Natural killer cell treated with Interleukin-12 subunit alpha and Interleukin-12 subunit beta and Interleukin-15 and Interleukin-18, amount 100 ng/mL, for 72 hours (primary cell): ENCODE measurements at regions not wholly inside any gene's neighbourhood (a gene's known extent, or its start where the extent isn't known, plus 50 kb on each side); places are given as distances from the start of the nearest gene placed in this dataset.

Source experiments
- ATAC-seq, 2 donors: fragments of 150-1000 bp; cut with Tn5 transposase in 1 of 2; sonication (Bioruptor Pico), chemical (Tn5 transposase) in 1 of 2; 2 replicates each; pipeline ENCODE4 v1.10.0; 2021
- DNase-seq: peaks from one replicate; pipeline ENCODE4 v3.0.0; 2022; ENCODE audit warnings: low spot score
- H3K27ac Mint-ChIP-seq, 2 donors: 1 replicate in 1 of 2; 2 replicates in 1 of 2; pipeline ENCODE4 v1.8.0; 2022; ENCODE audit warnings: mixed read lengths in 2 of 2, mild to moderate bottlenecking in 1 of 2, moderate library complexity in 1 of 2
- H3K27me3 Mint-ChIP-seq, 2 donors: 1 replicate in 1 of 2; 2 replicates in 1 of 2; pipeline ENCODE4 v1.8.0; 2022; ENCODE audit warnings: mixed read lengths in 2 of 2
- H3K36me3 Mint-ChIP-seq: one replicate; pipeline ENCODE4 v1.8.0; 2022; ENCODE audit warnings: mixed read lengths
- H3K4me1 Mint-ChIP-seq, 2 donors: 1 replicate in 1 of 2; 2 replicates in 1 of 2; pipeline ENCODE4 v1.8.0; 2022; ENCODE audit warnings: low read depth in 2 of 2, mixed read lengths in 2 of 2, mild to moderate bottlenecking in 1 of 2
- H3K4me3 Mint-ChIP-seq: one replicate; pipeline ENCODE4 v1.8.0; 2022; ENCODE audit warnings: mixed read lengths
- H3K9me3 Mint-ChIP-seq: 2 replicates; pipeline ENCODE4 v1.8.0; 2022; ENCODE audit warnings: mixed read lengths

DNA sequence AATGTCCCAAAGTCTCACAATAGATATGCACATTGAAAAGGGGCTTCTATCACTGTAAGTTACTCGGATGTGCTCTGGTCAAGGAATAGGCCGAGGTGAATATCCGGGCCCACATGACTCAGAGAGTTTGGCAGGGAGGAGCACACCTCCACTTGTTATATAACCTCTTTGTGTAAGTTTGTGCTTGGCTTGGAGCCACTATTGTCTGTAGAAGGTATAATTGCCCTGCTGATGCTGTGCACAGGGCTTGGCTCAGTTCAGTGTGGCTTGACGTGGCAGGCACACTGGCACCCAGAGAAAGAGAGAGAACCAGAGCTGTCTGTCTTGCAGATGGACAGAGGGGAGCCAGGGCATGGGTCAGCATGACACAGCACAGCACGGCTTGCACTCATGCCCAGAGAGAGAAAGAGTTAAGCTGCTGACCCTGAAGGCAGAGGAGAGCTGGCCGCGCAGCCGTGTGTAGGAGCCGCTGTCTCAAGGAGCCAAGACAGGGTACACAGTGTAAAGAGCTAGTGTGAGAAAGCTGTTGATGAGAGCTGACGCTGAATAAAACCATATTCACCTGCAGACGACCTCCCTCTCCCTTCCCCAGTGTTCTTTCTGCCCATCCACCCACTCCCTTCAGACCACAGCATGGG lies 482.5 kb downstream of the C6orf118 start:
- ATAC-seq: peak in 1 of 2 donors; percentile 24
- no peak overlapping the region for H3K27ac Mint-ChIP-seq

DNA sequence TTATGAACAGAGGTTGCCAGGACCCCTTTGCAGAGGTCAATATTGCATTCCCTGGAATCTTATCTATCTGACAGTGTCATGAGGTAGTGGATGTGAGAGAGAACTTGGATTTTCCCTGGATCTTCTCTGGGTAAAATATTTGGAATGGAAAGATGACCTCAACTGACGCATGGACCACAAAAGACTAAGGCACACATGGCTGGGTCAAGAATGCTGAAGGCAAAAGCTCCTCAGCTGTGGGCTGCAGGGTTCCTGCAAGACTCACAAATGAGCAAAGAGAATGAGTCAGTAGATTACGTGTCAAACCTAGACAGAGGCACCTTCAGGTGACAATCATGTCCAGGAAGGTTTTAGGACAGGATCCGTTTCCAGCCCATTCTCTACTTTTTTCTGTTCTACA lies 484.0 kb downstream of the C6orf118 start:
- ATAC-seq (no peak), DNase-seq (no peak)
- Mint-ChIP-seq H3K36me3 (no peaks in the 10 kb centered on the region), H3K27ac (no peak overlapping the region), H3K4me3 (no peak overlapping the region), H3K9me3 (peaks cover 14% of the 10 kb centered on the region), H3K27me3 (no peaks in the 10 kb centered on the region), H3K4me1 (no peaks in the 10 kb centered on the region)

More for the DNA sequence above, 482.5 kb downstream of the C6orf118 start:
- H3K36me3 Mint-ChIP-seq: no peaks in the 10 kb centered on the region
- DNase-seq: no peak
- H3K9me3 Mint-ChIP-seq: peaks cover 13% of the 10 kb centered on the region
- H3K4me1 Mint-ChIP-seq: no peaks in the 10 kb centered on the region
- H3K27me3 Mint-ChIP-seq: no peaks in the 10 kb centered on the region
- H3K4me3 Mint-ChIP-seq: no peak overlapping the region

- Mint-ChIP-seq H3K4me3 (no peak overlapping the region), H3K36me3 (peaks cover 2% of the 10 kb centered on the region), H3K27me3 (no peaks in the 10 kb centered on the region), H3K27ac (no peak overlapping the region), H3K4me1 (no peaks in the 10 kb centered on the region), H3K9me3 (peaks cover 24% of the 10 kb centered on the region)
- no peak for ATAC-seq
- DNase-seq: no peak
Observed at GRCh38 chr6:164817662-164818061, 491.7 kb downstream of the C6orf118 start.

- no peak overlapping the region for H3K27ac Mint-ChIP-seq
- peaks cover 20% of the 10 kb centered on the region for H3K9me3 Mint-ChIP-seq
- DNase-seq: no peak
Observed at GRCh38 chr6:164812706-164813105, 496.7 kb downstream of the C6orf118 start.

GRCh38 chr6:164807125-164807524 lies 502.3 kb downstream of the C6orf118 start:
- H3K36me3 Mint-ChIP-seq: no peaks in the 10 kb centered on the region
- H3K27me3 Mint-ChIP-seq: no peaks in the 10 kb centered on the region
- H3K4me1 Mint-ChIP-seq: no peaks in the 10 kb centered on the region
- no peak overlapping the region for H3K27ac Mint-ChIP-seq
- ATAC-seq (no peak), DNase-seq (no peak)
- peaks cover 19% of the 10 kb centered on the region for H3K9me3 Mint-ChIP-seq
- no peak overlapping the region for H3K4me3 Mint-ChIP-seq

More at GRCh38 chr6:164812706-164813105, 496.7 kb downstream of the C6orf118 start:
- ATAC-seq: no peak
- no peaks in the 10 kb centered on the region for H3K4me1 Mint-ChIP-seq
- no peaks in the 10 kb centered on the region for H3K27me3 Mint-ChIP-seq
- no peak overlapping the region for H3K4me3 Mint-ChIP-seq
- peaks cover 6% of the 10 kb centered on the region for H3K36me3 Mint-ChIP-seq

DNA sequence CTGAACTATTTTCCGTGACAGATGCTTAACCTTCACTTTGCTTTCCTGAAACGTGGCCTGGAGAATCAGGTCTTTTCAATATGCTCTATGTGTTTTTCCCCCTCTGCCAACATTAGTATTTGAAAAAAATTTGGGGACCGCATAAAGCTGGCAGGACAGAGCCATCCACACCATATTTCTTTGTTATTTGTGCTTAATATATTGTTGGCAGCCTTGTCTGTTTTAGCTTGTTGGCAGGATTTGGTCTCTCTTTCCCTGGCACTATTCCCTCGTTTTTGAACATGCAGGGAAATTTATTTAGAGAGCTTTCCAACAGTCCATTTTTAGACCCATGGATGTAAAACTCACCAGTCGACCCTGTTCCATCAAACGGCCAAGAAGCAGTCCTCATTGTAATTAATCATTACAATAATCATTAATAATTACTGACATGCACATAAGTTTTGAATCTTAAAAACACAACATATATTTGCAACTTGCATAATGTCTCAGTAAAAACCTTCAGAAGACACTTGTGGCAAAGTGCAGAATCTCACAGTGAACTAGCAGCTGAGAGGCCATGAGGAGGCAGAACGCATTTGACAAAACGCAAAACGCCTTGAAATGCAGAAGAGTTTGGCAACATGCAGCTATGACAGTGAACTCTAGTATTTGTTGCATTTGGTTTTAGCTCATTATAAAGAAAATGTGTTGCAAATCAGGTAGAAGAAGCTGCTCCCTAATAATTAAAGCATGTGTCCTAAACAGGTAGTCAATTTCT lies 514.2 kb downstream of the C6orf118 start:
- DNase-seq: no peak
- Mint-ChIP-seq H3K27me3 (no peaks in the 10 kb centered on the region), H3K27ac (no peak overlapping the region), H3K9me3 (peaks cover 15% of the 10 kb centered on the region), H3K4me1 (no peaks in the 10 kb centered on the region), H3K36me3 (peaks cover 4% of the 10 kb centered on the region), H3K4me3 (no peak overlapping the region)
- no peak for ATAC-seq

GRCh38 chr6:164792666-164793065 lies 516.7 kb downstream of the C6orf118 start:
- H3K4me1 Mint-ChIP-seq: no peaks in the 10 kb centered on the region
- DNase-seq (no peak), ATAC-seq (no peak)
- H3K4me3 Mint-ChIP-seq: no peak overlapping the region
- H3K27me3 Mint-ChIP-seq: no peaks in the 10 kb centered on the region
- peaks cover 18% of the 10 kb centered on the region for H3K9me3 Mint-ChIP-seq
- peaks cover 4% of the 10 kb centered on the region for H3K36me3 Mint-ChIP-seq
- H3K27ac Mint-ChIP-seq: no peak overlapping the region

GRCh38 chr6:164791498-164791897 lies 517.9 kb downstream of the C6orf118 start:
- DNase-seq: no peak
- no peaks in the 10 kb centered on the region for H3K27me3 Mint-ChIP-seq
- no peaks in the 10 kb centered on the region for H3K4me1 Mint-ChIP-seq
- ATAC-seq: no peak
- H3K9me3 Mint-ChIP-seq: peaks cover 18% of the 10 kb centered on the region
- H3K27ac Mint-ChIP-seq: no peak overlapping the region
- no peak overlapping the region for H3K4me3 Mint-ChIP-seq
- no peaks in the 10 kb centered on the region for H3K36me3 Mint-ChIP-seq

DNA sequence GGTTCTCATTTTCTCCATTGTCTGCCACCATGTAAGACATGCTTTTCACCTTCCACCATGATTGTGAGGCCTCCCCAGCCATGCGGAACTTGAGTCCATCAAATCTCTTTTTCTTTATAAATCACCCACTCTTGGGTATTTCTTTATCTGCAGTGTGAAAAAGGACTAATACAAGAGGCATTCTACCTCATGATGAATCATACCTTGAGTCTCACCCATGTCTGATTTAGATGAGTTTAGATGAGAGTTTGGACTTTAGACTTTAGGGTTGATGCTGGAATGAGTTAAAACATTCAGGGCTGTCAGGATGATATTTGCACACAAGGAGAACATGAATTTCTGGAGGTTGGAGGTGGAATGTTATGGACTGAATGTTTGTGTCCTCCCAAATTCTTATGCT lies 545.6 kb downstream of the C6orf118 start:
- H3K9me3 Mint-ChIP-seq: peaks cover 13% of the 10 kb centered on the region
- no peak overlapping the region for H3K4me3 Mint-ChIP-seq
- no peaks in the 10 kb centered on the region for H3K4me1 Mint-ChIP-seq
- no peak for ATAC-seq
- H3K36me3 Mint-ChIP-seq: peaks cover 11% of the 10 kb centered on the region
- no peaks in the 10 kb centered on the region for H3K27me3 Mint-ChIP-seq
- DNase-seq: no peak
- H3K27ac Mint-ChIP-seq: no peak overlapping the region

DNA sequence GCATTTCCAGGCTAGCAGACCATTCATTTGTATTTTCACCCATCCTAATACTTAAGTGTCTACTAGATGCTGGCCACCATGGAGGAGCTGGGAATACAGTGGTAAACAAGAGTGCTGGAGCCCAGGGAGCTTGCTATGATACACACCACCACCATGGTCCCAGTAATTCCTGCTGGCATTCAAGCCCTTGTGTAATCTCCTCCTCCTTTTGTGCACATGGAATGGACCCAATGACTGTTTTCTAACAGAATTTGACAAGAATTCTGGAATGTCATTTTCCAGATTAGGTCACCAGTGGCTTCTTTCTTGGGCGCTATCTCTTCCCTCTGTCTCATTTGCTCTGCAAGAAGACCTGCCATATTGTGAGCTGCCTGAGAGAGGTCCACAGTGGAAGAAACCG lies 552.0 kb downstream of the C6orf118 start:
- ATAC-seq (no peak), DNase-seq (no peak)
- Mint-ChIP-seq H3K9me3 (peaks cover 10% of the 10 kb centered on the region), H3K27ac (no peak overlapping the region), H3K4me3 (no peak overlapping the region), H3K27me3 (no peaks in the 10 kb centered on the region), H3K4me1 (no peaks in the 10 kb centered on the region), H3K36me3 (peaks cover 9% of the 10 kb centered on the region)

GRCh38 chr6:164756723-164757122 lies 552.7 kb downstream of the C6orf118 start:
- Mint-ChIP-seq H3K9me3 (peaks cover 11% of the 10 kb centered on the region), H3K4me1 (no peaks in the 10 kb centered on the region), H3K4me3 (no peak overlapping the region), H3K27ac (no peak overlapping the region), H3K36me3 (peaks cover 2% of the 10 kb centered on the region), H3K27me3 (no peaks in the 10 kb centered on the region)
- no peak for ATAC-seq
- no peak for DNase-seq

DNA sequence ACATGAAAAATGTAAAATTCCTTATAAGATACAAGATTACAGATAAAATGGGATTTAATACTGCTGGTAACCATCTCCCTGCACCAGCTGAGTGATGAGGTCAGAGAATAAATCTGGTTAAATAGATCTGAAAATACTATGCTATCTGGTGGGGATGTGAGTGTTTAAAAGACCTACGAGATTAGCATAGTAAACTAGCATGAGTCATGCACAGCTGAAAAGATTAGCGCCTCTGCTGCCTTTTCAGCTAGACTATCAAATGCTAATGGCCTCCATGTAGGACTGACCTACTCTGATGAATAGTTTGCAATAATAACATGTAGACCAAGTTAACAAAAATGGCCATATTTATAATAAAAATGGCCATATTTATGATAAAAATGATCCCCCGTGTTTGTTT lies 553.3 kb downstream of the C6orf118 start:
- no peak for ATAC-seq
- H3K36me3 Mint-ChIP-seq: no peaks in the 10 kb centered on the region
- H3K4me1 Mint-ChIP-seq: no peaks in the 10 kb centered on the region
- H3K27ac Mint-ChIP-seq: no peak overlapping the region
- no peak overlapping the region for H3K4me3 Mint-ChIP-seq
- H3K27me3 Mint-ChIP-seq: no peaks in the 10 kb centered on the region
- peaks cover 11% of the 10 kb centered on the region for H3K9me3 Mint-ChIP-seq
- DNase-seq: no peak

GRCh38 chr6:164753517-164753916 lies 555.9 kb downstream of the C6orf118 start:
- Mint-ChIP-seq H3K4me1 (no peaks in the 10 kb centered on the region), H3K4me3 (no peak overlapping the region), H3K9me3 (peaks cover 13% of the 10 kb centered on the region), H3K27ac (no peak overlapping the region), H3K36me3 (no peaks in the 10 kb centered on the region), H3K27me3 (no peaks in the 10 kb centered on the region)
- no peak for DNase-seq
- no peak for ATAC-seq

DNA sequence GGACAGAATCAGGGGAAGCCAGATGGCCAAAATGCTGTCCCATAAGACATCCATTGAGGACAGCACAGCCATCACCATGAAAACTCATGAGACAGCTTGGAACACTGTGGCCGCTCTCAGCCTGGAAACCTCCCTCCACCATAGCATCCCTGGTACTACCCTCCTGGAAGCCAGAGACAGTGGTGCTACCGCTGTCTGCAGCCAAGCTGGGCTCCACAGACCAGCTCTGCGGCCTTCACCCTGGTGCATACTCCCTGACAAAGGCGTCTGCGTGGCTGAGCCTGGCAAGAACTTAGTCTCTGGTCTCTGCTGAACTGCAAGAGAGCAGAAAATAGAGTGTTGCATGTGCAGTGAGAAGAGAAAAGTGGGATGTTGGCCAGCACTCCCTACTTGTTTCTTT lies 558.0 kb downstream of the C6orf118 start:
- no peak for ATAC-seq
- no peak overlapping the region for H3K27ac Mint-ChIP-seq

More for the DNA sequence above, 558.0 kb downstream of the C6orf118 start:
- no peaks in the 10 kb centered on the region for H3K4me1 Mint-ChIP-seq
- no peaks in the 10 kb centered on the region for H3K36me3 Mint-ChIP-seq
- peaks cover 13% of the 10 kb centered on the region for H3K9me3 Mint-ChIP-seq
- no peak for DNase-seq
- H3K4me3 Mint-ChIP-seq: no peak overlapping the region
- H3K27me3 Mint-ChIP-seq: no peaks in the 10 kb centered on the region
